ENCODE measurements at regions not wholly inside any gene's neighbourhood (a gene's known extent, or its start where the extent isn't known, plus 50 kb on each side); places are given as distances from the start of the nearest gene placed in this dataset.

- Histone ChIP-seq H3K27me3 (ENCODE audit: insufficient read depth, low read depth) (no peaks in the 10 kb centered on the region), H4K20me1 (ENCODE audit: insufficient read depth) (no peaks in the 10 kb centered on the region), H3K4me3 (IDR thresholded peaks at IDR 0.05; ENCODE audit: insufficient read depth, low read depth, low read length) (no peak overlapping the region), H3K79me2 (ENCODE audit: insufficient read depth, low read depth) (no peaks in the 10 kb centered on the region), H2AFZ (ENCODE audit: low read depth) (no peak overlapping the region), H3K9ac (no peak overlapping the region), H3K4me2 (no peak overlapping the region), H3K36me3 (ENCODE audit: insufficient read depth) (no peaks in the 10 kb centered on the region), H3K4me1 (ENCODE audit: low read depth, poor library complexity, severe bottlenecking) (no peaks in the 10 kb centered on the region), H3K27ac (no peak overlapping the region)
- TF ChIP-seq, protein P1, sequence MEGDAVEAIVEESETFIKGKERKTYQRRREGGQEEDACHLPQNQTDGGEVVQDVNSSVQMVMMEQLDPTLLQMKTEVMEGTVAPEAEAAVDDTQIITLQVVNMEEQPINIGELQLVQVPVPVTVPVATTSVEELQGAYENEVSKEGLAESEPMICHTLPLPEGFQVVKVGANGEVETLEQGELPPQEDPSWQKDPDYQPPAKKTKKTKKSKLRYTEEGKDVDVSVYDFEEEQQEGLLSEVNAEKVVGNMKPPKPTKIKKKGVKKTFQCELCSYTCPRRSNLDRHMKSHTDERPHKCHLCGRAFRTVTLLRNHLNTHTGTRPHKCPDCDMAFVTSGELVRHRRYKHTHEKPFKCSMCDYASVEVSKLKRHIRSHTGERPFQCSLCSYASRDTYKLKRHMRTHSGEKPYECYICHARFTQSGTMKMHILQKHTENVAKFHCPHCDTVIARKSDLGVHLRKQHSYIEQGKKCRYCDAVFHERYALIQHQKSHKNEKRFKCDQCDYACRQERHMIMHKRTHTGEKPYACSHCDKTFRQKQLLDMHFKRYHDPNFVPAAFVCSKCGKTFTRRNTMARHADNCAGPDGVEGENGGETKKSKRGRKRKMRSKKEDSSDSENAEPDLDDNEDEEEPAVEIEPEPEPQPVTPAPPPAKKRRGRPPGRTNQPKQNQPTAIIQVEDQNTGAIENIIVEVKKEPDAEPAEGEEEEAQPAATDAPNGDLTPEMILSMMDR (conservative IDR thresholded peaks at IDR 0.05; ENCODE audit: low read depth, low read length) = no peak
These were observed 470.2 kb downstream of the DISC1 start for GRCh38 chr1:232096751-232097150.
